GM21737 (cell line): ENCODE measurements at regions not wholly inside any gene's neighbourhood (a gene's known extent, or its start where the extent isn't known, plus 50 kb on each side); places are given as distances from the start of the nearest gene placed in this dataset.
A peak's percentile ranks its signal among the peaks of the same experiment; 100 is the strongest.

Source experiments
- ATAC-seq: cut with Tn5 transposase; IDR thresholded peaks from one replicate; pipeline ENCODE4 v1.9.1; 2021; ENCODE audit warnings: mild to moderate bottlenecking, moderate library complexity; ENCODE audit not compliant: unreplicated experiment

GRCh38 chr2:102078773-102079172, 63.8 kb upstream of the IL1R1 start:
- no peak for ATAC-seq

- ATAC-seq: no peak
Measured at GRCh38 chr2:102080451-102081242, 61.9 kb upstream of the IL1R1 start.

DNA sequence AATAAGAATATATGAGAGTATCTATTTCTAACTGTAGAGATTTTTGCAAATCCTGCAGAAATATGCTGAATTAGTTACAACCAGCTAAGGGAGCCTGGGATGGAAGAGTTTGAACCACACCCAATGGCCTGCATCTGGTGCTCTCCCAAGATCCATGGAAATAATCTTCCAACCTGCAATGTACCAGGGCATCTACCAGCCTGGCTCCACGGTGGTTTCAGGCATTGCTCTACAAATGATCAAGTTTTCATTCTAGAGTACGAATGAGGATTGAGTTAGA, 61.4 kb upstream of the IL1R1 start:
- no peak for ATAC-seq

GRCh38 chr2:102081606-102082005, 60.9 kb upstream of the IL1R1 start:
- ATAC-seq: no peak

DNA sequence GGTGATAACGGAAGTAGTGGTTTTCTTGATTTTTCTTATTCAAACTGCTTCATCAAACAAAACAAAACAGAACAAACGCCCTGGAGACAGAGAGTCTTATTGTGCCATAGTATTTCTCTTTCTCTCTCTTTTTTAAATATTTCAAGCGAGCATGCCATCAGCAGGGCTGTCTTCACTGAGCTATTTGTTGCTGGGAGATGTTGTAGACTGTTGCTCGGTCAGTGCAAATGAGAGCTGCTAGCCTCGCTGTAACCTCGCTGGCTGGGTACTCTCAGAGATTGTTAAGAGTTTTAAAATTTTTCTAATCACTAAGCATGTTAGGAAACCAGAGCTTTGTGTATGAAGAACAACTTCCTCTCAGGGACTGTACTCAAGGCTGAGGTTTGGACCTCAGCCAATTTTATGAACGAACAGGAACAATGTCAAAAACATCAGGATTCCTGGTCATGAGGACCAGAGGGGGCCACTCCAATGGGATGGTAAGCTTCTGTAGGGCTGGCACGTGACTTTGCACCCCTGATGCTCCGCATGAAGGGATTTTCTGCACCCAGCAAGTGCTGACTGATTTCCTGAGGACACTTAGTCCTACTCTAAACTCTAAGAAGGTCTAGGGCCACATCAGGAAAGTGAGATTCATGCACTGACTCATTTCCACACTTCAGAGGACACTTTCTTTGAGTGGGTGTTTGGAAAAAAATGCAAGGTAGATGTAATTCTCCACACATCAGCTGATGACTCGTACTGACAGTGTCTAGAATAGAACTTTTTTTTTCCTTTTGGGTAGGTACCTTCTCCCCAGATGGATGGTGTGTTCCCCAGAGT, 59.8 kb upstream of the IL1R1 start:
- peak; percentile 77 for ATAC-seq

GRCh38 chr2:102083393-102083703, 59.2 kb upstream of the IL1R1 start:
- ATAC-seq: no peak

DNA sequence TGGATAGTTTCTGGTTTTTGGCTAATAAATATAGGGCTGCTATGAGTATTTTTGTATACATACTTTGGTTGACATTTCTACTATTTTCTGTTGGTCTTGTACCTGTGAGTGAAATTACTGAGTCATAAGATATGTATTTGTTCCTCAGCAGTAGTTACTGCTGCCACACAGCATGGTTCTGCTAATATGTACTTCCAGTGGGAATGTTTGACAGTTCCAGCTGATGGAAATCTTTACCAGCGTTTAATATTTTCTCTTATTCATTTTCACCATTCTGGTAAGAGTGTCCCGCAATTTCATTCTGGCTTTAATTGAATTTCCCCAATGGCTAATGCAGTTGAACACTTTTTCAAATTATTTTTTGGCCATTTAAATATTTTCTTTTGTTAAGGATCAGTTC, 57.9 kb upstream of the IL1R1 start:
- no peak for ATAC-seq

DNA sequence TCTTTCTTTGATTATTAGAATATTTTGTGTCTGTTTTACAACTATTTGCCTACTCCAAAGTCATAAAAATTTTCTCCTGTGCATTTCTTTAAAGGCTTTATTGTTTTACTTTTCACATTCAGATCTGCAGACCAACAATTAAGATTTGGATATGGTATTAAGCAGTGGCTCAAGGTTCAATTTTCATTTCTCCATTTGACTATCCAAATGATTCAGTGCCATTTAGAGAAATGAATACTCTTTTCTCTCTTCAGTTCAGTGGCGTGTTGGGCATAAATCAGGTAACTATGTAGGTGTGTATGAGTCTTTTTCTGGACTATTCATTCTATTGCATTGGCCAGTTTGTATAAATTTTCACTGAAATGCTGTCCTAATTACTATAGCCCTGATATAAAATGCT, 57.3 kb upstream of the IL1R1 start:
- no peak for ATAC-seq

DNA sequence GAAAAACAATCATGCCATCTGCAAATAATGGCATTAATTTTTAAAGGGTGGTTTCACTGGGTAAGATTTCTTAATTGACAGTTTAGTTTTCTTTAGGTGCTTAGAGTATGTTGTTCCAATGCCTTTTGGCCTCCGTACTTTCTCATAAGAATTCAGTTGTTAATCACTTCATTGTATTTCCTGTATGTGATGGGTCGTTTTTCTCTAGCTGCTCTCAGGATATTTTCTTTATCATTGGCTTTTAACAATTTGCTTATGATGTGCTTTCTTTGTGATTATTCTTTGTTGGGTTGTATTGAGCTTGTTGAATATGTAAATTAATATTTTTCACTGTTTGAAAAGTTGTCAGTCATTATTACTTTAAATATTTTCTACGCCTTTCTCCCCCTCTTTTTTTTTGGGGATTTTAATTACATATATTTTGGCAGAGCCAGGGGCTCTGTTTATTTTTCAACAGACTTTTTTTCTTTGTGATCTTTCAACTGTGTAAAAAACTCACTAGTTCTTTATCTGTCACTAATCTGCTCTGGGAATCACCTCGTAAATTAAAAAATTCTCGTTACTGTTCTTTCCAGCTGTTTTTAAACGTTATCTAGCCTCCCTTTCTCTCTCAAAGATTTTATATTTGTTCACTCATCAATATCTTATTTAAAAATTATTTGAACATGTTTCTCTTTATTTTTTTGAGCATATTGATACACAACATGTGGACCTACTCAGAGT, 56.2 kb upstream of the IL1R1 start:
- no peak for ATAC-seq

GRCh38 chr2:102091121-102091520, 51.4 kb upstream of the IL1R1 start:
- ATAC-seq: no peak

GRCh38 chr2:102091908-102092307, 50.6 kb upstream of the IL1R1 start:
- no peak for ATAC-seq

DNA sequence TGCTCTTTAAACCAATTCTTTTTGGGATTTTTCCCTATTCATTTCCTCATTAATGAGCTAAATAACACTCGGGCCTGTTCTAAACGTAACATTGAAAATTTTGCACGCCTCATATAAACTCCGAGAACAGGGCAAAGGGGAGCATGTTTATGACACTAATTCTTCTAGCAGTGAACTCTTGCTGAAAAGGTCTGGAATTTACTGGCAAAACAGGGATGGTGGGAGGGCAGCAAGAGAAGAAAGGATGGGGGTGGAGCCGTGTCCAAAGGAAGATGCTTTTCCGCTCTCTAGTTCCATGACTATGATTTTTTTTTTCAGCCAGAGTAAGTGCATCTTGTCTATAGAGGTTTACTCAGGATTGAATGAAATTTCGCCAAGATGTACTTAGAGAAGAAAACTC, 50.0 kb upstream of the IL1R1 start:
- no peak for ATAC-seq
